8988T (cell line): ENCODE measurements at regions not wholly inside any gene's neighbourhood (a gene's known extent, or its start where the extent isn't known, plus 50 kb on each side); places are given as distances from the start of the nearest gene placed in this dataset.
A peak's percentile ranks its signal among the peaks of the same experiment; 100 is the strongest.

ENCODE experiments used
- DNase-seq: peaks from one replicate; pipeline ENCODE4 v3.0.0; 2011

DNA sequence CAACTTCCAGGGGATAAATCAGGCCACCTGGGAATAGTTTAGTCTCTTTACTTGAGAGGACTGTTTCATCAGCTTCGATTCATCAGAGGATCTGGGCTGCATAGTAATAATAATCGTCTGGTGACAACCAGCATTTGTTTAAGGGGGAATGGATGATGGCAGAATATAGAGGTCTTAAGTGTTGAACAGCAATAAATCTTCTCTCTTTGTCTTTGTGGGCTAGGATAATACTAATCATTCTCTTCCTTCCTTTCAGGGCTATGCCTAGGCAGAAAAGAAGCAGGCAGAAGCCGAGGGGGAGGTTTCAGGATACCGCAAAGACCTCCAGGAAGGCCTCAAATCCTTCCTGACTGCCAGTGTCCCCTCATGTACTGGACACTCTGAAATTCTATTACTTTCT is 150.4 kb upstream of the GAREM1 start:
- DNase-seq = no peak

DNA sequence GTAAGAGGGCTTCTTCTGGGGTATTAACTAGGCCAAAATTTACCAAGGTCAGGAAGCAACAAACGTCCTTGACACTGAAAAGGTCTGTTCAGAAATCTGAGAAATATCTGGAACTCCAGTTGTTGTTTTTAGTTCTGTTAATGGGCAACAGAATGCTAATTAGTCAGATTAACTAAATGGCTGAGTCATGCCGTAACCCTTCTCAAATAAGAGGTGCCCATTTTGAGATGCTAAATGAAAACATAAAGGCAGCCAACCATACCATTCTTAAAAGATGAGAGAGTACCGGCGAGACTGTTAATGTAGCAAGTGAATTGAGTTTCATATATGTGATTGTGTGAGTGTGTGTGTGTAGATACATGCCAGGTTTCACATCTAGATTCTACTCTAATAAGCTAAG is 147.9 kb upstream of the GAREM1 start:
- no peak for DNase-seq

DNA sequence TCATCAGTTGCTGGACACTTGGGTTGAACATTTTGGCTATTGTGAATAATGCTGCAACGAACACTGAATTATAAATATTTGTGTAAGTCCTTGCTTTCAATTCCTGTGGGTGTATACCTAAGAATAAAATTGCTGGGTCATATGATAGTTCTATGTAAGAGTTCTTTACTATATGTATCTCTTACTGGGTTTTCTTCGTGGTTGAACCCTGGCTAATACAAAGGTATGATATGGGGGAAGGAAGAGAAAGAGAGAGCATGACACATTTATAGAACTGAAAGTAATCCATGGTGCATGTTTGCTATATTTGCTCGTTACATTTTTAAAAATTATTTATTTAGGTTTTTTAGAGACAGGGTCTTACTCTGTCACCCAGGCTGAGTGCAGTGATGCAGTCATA is 143.1 kb upstream of the GAREM1 start:
- DNase-seq = no peak

DNA sequence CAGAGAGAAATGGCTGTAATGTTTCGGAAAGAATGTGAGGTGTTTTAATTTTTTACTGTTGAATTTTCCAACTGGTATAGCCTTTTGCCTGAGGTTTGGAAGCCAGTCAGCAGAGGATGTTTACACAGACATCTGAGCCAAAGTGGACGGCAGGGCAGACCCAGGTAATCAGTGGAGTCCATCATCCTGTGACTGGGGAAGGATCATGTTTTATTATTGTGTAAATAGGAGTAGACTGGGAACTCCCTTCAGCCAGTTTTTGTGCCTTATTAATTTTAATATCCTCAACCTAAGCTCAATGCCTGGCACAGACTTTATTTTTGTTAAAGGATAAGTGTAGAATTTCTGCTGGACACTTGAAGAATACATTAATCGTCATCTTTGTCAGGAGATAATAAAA is 142.0 kb upstream of the GAREM1 start:
- no peak for DNase-seq

DNA sequence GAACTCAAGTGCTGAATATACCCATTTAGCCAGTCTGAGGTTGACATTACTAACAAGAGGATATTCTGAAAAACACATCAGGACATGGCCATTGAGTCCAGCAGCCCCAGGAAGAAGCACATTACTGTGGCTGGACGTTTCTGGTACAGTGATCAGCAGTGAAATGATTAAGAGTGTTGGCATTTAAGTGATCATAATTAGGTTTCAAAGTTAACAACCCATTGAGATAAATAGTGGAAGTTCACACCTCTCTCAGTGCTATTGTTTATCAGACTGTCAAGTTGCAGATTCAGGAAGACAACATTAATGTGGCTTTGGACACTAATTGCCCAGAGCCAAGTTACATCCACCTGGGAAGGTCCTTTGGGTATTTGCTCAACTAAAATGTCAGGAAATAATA is 139.5 kb upstream of the GAREM1 start:
- no peak for DNase-seq

DNA sequence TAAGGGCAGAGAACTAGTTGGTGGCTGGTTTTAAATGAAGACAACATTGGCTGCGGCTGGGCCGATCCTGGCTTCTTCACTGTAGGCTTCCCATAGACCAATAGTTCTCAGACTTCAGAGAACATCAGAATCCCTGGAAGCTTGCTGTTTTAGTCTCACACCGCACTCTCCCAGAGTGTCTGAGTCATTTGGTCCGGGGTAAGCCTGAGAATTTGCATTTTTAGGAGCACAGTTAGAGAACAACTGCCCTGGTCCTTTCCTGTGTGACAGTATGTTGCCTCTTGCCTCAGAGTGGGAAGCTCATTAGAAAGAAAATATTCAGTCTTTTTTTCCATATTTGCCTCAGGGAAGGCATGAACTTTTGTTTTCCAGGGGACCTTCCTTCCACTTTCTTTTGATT is 137.1 kb upstream of the GAREM1 start:
- no peak for DNase-seq

DNA sequence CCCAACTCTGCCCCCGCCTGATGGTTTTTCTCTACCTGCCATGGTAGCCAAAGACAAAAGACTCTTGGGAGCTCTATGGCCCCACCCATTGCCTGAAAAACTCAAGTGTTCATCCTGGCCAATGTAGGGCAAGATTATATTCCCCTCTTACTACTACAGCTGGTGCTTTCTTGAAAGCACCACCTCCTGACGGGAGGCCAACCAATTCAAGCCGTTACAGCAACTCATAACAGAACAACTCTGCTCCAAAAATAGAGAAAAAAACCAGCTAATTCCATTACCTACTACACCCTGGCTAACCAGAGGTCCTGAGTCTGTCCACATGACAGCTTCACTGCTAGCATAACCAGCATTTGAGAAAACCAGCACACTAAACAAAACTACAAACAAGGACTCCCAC is 127.5 kb upstream of the GAREM1 start:
- DNase-seq = no peak

DNA sequence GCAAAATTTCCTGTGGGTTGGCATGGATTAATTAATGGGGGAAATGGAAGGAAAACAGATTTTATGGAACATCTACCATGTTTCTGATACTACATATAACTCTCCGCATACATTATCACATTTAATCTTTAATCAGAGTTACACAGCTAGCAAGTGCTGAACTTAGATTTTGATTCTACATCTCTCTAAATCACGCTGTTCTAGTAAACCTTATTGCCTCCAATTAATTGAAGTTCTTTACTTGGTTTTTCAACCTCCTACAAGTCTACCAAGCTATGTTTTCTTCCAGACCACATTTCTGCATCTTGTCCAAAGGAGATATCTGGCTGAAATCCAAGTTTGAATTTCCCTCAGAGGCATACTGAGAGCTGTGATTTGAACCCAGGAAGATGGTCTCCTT is 125.8 kb upstream of the GAREM1 start:
- DNase-seq = no peak

DNA sequence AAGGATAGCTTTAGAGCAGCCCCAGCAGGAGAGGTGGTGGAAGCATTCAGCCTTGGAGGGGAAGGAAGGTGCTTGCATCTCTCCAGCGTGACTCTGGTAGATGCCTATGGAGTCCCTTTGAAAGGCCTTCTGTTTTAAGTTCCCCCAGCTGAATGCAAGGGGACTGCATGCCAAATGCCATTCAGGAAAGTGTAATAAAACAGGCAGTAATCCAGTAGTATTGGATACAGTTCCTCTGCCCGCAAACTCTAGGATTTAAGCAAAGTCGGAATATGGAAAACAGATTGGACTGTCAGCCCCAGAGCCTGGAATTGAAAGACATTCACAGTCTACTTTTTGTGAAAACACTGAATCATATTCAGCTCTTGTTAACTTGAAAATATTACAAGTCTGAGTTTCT is 125.2 kb upstream of the GAREM1 start:
- no peak for DNase-seq

DNA sequence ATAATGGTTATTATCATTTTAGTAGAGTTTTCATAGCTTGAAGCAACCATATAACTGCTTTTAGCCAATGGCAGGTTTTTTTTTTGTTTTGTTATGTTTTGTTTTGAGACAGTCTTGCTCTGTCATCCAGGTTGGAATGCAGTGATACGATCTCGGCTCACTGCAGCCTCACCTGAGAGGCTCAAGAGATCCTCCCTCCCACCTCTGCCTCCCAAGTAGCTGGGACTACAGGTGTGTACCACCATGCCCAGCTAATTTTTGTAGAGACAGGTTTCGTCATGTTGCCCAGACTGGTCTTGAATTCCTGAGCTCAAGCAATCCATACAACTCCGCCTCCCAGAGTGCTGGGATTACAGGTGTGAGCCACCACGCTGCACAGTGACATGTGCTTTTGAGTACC is 117.5 kb upstream of the GAREM1 start:
- no peak for DNase-seq

DNA sequence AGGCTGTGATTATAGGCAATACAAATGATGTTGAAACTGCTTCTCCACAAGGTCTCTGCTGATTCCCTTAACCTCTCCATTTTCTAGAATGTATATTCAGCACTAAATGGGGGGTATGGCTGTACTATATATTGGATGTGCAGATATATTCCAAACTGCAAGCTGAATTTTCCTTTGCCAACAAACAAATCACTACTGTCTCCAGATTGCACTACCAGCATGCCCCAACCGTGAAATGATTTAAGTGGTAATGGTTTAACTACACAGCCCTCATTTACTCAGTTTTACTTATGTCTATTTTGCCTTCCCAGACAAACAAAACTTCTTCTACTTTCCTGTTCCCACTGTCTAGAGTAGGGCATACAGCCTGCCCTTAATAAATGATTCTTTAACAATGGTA is 112.7 kb upstream of the GAREM1 start:
- no peak for DNase-seq

DNA sequence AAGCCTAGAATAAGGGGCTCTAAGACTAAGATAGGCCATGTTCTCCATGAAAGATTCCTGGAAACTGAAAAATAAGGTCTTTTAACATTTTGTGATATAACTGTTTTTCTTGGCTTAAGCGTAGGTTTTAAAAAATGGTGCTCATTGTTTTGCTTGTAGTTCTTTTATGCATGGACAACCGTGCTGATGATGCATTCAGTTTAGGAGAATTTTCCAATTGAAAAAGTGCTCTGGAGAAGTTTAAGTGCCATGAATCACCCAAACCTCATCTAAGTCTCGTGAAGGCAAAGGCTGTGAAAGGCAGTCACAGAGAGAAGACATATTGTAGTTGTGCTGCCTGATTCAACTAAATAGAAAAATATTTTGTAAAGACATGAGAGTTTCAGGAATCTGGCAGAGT is 111.8 kb upstream of the GAREM1 start:
- DNase-seq = no peak

DNA sequence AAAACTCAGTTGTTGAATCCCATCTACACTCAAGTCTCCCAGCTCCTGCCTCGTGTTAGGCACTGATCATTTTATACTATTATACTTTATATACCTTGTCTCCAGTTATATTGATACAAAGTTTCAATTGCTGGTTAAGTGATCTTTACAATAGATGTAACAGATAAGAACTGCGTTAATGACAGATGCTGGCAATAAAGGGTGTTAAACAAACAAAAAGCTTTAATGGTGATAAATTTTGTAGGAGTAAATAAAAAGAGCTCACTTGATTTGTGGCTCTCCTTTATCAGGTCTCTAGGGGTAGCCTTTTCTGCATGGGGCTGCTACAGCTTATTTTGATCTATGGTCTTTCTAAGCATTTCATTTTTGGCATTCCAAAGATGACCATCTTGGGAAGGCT is 106.9 kb upstream of the GAREM1 start:
- DNase-seq = no peak

DNA sequence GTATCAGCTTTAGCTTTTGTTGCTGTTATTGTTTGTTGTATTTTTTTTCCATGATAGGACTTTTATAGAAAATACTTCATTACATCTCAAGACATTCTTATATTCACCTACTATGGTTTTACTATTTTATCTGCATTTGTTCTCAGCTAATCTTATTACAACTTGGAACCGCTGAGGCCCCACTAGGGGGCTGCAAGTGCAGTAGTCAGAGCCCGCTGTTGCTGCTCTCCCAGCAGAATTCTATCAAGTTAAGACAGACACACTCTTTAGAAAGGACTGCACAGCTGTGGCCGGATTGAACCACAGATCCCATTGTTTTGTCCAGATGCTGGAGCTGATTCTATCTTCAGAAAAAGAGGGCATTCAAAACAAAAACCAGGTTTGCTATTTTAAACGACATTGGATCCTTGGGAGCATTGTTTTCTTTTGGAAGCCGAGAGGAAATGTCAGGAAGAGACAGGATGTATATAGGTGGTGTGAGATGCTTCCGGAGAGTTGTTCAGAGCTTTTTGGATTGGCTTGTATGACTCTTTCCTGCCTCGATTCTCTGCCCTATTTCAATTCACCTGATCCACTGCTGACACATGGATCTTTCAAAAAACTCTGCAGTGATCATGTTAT is 105.7 kb upstream of the GAREM1 start:
- no peak for DNase-seq

DNA sequence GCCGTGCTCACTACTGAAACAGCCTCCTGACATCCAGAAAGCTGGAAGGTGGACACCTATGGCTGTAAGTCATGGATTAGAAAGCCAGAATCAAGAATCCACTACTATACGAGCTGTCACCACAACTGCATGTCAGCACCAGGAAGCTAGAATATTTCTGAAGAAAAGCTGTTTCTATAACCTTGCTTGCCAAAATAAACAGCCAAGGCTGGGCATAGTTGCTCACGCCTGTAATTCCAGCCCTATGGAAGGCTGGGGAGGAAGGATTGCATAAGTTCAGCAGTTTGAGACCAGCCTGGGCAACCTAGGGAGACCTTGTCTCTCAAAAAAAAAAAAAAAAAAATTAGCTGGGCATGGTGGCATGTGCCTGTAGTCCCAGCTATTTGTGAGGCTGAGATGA is 96.3 kb upstream of the GAREM1 start:
- DNase-seq = no peak

DNA sequence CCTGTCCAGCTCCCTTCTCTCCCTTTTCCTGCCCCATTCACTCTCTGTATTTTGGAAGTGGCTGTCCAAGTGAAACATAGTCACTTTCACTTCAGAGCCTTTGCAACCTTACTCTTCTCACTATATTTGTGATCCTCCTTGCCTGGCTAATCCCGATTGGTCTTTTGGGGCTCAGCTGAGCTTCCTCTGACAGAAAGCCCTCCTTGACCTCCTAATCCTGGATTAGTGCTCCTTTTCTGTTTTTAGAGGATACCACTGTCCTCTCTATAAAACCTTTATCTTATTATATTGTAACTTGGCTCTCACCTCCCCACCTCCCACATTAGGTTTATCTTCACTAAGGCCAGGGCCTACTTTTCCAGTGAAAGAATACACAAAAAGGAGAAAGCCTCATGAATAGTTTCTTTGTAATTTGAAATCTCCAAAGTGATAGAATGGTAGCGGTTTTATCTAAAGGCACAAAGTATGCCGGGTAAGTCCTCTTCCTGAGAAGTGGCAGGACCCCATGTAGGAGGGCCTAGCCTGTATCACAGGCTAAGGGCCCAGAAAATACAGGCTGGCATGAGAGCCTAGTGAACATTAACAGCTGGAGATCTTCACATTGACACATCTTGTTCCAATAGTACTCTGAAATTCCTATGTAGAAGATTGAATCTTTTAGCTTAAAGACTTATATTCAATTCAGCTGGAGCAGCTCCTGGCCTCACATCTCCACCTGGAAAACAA is 83.1 kb upstream of the GAREM1 start:
- no peak for DNase-seq

DNA sequence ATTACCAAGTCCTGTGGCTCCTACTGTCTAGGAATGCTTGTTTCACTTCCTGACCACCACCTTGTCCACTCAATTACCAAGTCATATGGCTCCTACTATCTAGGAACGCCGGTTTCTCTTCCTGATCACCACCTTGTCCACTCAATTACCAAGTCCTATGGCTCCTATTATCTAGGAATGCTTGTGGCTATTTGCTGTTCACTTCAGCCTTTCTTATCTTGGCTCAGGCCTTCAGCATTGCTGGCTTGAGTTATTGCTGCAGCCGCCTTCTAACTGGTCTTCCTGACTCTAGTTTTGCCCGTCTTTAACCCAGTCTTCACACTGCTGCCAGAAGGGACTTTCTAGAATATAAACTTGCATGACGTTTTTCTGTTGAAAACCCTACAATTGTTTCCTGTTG is 82.5 kb upstream of the GAREM1 start:
- no peak for DNase-seq

DNA sequence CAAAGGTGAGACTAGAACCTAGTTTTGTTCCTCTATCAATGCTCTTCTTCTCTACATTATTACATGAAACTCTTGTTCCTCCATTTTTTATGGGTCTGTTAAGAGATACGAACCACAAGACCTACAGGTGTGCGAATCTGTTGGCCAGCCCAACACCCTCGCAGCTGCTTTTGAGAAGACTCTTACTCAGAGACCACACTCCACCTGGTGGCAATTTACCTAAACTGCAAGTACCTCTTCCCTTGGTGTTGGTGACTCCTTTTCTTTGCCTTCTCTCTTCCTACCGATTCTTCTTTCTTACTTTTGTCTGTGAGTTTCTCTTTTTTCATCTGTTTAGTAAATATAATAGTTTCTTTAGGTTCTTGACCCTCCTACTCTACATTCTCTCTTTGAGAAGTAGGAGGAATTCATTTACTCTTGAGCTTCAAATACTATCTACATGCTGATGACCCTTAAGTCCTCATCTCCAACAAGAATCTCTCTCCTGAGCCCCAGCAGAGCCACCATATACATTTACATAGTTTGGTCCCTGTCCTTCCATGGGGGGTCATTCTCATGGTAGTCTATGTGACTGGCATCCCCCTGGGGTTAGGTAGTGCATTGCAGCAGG is 81.8 kb upstream of the GAREM1 start:
- peak; percentile 38 for DNase-seq

DNA sequence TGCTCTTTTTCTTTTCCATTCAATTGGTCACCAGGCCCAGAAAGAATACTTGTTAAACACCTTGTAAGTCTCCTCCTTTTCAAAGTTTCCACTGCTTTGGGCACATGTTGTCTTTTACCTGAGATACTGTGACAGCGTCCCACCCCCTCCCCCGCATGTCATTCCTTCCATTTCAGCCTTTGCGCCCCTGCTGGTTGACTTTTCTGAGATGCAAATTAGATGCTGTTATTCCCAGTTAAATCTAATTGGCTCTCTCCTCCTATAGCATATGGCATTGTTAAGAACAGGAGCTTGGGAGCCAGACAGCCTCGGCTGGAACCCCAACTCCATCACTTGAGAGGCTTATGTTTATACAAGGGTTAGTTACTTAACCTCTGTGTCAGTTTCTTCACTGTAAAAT is 80.3 kb upstream of the GAREM1 start:
- DNase-seq = no peak

DNA sequence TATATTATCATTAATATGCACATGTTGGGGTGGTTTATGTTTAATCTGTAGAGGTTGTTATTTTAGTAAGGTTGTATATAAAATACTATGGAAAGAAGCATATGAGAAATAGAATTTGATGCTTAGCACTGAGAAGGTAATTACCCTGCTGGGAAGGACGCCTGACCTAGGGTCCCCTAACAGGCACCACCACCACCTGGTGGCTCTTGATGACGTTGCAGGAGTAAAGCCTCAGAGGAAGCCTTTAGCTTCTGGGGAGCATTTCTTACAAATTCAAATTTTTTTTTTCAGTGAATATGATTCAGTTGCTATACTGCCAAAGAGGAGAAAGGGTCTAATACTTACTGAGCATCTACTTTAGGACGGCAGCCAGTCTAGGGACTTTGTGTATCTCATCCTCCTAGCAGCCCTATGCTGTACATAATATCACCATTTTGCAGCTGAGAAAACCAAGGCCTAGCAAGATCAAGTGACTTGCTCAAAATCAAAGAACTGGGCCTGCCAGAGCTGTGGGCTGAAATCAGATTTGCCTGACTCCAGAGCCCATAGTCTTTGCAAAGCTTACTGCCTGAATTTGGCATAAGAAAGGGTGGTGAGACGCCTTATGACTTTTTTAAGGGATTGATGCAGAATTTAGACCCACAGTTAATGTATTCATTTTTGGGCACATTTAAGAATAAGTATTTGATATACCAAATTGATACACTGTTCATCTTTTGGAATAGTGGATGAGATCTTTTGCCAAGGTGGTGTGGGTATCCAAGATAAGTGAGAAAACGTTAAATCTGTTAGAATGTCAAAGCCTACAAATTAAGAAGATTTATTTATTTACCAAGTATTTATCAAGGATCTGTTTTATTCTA is 78.8 kb upstream of the GAREM1 start:
- peak; percentile 26 for DNase-seq

DNA sequence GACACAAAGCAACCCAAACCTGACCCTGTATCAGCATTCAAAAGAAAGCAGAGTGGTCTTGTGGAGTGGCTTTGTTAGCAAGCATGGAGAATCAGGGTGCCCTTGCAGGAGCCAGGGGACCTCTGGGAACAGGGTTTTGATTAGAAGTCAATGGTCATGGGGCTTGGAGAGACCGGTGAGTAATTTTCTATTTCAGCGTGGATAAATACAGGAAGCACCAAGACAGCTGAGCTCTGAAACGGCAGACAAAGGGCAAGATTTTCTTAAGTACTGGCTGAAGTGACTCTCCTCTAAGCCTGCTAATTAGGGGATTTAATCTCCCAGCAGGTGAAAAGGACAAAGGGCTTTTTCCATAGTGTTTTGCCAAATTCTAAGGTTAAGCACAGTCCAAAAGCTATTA is 78.0 kb upstream of the GAREM1 start:
- no peak for DNase-seq

DNA sequence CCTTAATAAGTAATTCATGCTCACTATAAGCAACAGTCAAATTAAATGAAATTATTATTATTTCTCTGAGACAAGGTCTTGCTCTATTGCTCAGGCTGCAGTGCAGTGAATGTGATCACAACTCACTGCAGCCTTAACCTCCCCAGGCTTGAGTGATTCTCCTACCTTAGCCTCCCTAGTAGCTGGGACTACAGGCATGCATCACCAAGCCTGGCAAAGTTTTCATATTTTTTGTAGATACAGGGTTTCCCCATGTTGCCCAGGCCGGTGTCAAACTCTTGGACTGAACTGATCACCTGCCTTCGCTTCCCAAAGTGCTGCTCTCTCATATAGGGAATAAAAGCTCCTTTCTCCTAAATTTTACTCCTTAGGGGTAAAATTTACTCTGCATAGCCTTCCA is 74.9 kb upstream of the GAREM1 start:
- DNase-seq = no peak

DNA sequence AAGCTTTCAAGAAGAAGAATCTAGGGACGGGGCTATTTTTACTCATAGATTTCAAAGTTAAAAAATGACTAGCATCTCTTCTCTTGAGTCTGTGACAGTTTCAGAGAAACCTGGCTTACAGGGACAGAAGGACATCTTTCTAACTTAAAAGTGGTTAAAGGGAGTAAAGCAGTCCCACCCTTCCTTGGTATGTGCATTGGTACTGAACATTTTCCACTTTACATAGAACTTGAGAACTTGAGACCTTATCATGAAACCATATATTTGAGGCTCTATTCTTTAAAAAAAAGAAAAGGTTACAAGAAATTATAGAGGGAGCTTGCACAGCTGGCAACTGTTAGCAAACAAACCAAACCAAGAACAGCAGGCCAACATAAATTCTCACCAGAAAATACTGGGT is 73.4 kb upstream of the GAREM1 start:
- no peak for DNase-seq
